G401 (cell line): ENCODE measurements at regions not wholly inside any gene's neighbourhood (a gene's known extent, or its start where the extent isn't known, plus 50 kb on each side); places are given as distances from the start of the nearest gene placed in this dataset.

ENCODE experiments used
- DNase-seq: peaks from one replicate; pipeline ENCODE4 v3.0.0-alpha.2; 2015; ENCODE audit warnings: low spot score
- in situ Hi-C: cut with HindIII; loops from 2 replicates; pipeline ENCODE4 v1.10.0; 2016; ENCODE audit warnings: low sequenced_read_pairs, mixed read lengths

DNA sequence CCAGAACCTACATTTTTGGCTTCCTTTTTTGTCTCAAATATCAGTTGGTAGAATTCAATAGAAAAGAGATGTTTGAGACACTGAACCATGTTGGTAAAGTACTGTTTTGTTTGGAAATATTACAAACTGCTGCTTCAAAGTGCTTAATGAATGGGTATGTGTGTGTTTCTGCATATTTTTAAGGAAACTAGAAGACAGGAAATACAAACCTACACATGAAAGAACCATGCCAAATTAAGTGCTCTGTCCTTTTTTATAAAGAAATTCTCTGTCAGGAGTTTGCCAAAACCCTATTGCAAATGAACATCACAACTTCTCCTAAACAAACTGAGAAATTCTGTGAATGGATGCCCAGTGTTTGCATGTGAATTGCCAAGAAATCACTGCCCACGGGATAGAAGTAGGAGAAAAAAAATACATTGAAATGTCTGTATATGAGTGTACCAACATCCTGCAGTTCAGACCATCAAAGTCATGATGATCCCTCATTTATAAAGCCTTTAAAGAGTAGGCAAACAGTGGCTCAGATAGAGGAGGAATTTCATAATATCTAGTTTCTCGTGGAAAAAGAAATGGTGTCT, 69.6 kb upstream of the RND3 start:
- in situ Hi-C loops, result no loop called here
- no peak for DNase-seq

DNA sequence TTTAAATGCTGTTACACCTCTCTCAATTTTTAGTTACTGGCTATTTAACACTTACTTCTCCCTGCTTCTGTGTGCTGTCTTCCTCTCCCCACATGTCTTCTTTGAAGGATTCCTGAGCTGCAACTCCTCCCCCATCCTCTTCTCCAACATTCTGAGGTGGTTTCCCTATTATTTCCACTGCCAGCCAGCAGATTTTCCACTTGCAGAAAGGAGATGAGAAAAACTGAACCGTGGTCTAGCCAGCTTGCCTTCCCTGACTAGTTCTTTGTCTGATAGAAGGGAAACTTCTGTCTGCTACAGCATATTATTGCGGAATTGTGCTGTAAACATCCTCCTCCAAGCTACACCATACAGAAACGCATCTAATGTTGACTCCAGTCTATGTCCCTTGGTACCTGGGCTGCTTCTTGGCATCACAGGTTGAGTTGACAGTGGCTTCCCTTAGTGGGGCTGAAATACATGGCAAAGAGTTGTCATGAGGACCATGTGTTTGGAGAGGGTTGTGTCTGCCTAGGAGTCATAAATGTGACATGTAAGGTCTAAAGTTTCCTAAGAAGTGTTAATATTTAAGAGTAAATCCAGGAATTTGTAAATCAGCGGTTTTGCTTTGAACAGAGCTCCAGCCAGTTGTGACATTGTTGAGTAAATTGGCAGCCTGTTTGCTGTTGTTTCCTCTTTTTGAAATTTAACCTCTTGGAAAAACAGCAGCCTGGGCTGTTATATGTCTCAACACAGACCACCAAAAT, 68.3 kb upstream of the RND3 start:
- no peak for DNase-seq
- in situ Hi-C loops, result no loop called here

DNA sequence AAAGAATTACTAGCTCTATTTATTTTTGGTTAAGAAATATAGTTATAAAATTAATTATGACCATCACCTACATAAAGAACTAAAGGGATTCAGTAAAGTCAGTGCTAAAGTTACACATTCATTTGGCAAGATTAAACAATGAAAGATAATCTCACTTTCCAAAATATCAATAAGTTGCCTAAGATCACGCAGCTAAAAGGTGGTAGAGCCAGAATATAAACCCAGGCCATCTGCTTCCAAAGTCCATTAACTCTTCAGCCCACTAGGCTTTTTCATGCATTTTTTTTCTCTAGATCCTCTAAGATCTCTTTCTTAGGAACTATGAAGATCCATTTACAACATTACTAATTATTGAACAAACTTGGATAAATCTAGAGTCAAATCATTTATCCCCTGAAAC, 66.6 kb upstream of the RND3 start:
- in situ Hi-C loops, result no loop called here
- no peak for DNase-seq

DNA sequence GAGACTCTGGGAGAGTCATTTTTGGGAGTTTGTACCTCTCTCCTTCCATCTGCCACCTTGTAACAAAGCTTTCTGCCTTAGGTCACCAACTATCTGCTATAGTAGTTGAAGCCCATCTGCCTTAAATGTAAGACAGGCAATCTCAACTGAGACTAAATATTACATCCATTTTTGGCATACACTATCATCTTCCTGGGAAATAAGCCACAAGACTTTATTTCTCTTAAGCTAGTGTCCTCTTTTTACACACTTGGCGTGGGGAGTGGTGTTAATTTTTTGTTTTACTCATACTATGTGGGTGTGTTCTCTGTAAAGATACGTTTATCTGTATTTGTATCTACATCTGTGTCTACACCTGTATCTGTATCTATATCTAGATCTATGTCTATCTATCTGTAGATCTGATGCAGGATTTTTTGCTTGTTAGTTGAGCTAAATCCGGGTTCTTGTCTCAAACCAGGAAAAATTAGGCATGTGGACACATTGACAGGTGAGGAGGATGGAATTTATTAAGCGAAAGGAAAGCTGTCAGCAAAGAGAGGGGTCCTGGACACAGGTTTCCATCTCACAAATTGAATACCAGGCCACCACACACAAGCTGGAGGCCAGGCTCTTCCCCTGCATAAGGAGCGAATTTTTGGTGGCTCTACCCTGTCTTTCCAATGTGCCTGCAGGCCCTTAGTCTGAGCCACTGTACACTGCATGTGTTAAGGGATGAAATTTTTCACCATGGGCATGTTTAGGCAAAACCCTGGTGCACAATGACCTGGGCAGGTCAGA, 64.8 kb upstream of the RND3 start:
- in situ Hi-C loops, result no loop called here
- DNase-seq, result no peak

DNA sequence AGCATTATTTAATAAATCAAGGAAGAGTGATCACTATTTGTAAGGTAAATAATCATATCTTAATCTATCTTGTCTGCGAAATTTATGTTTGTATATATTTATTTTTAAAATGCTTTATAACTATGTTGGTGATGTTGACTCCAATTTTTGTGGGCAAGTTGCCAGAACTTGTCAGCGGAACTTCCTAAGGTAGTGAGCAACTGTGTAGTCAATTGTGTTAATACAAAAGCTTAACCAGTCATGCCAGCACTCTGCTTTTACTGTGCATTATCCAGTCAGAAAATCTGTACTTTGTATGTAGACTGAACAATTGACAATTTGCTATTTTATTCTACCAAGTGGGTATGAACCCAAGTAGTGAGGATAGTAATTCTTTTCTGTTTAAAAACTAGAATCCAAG, 61.9 kb upstream of the RND3 start:
- no peak for DNase-seq
- in situ Hi-C loops, result no loop called here

DNA sequence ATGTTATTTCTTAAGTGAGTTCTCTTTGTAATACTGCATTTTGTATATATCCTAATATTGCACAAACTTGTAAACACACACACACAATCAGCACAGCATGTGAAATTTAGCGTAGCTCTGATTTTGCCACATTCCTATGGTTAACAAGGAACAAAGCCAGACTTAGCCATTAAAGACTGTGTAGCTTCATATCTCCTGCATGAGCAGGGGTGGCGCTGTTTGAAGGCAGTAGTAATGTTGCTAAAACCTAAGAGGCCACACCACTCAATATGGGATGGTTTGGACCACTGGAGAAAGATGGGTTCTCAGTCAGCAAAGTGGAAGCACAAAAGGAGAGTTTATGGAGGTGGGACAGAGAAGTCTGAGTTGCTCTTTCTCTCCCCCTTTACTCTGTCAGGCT, 61.1 kb upstream of the RND3 start:
- in situ Hi-C loops, result no loop called here
- peak; percentile 7 for DNase-seq

DNA sequence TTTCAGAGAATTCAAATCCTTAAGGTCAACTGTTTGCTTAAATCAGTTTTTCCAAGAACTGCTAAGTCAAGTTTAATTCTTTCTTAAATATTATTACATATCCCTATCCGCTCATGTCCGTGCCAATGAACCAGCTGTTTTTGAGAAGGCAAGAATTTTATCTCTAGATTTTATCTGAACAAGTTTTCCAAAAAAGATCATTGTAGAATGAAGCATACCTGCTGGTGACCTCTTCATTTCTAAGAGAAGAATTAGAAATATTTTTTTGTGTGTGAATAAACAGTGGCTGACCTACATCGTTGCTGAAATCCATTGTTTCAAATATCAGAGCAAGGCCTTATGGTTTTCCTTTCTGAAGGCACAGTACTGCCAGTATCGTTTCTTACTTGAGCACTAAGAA, 58.4 kb upstream of the RND3 start:
- DNase-seq, result no peak
- in situ Hi-C loops, result no loop called here

DNA sequence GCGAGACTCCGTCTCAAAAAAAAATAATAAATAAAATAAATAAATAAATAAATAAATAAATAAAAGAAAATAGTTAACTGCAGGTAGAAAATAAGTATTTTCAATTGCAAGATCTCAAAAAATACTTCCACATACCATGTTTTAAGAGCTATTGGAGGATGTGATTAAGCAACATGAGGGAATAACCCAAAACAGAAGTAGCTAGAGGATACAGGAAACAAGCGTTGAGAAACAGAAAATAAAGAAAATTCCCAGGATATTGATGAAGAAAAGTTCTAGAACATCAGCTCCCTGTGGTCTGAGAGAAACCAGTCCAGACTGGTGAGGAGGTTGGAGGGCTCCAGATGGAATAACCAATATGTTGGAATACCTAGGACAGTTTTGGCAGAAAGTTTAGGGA, 57.3 kb upstream of the RND3 start:
- in situ Hi-C loops, result no loop called here
- DNase-seq, result no peak

DNA sequence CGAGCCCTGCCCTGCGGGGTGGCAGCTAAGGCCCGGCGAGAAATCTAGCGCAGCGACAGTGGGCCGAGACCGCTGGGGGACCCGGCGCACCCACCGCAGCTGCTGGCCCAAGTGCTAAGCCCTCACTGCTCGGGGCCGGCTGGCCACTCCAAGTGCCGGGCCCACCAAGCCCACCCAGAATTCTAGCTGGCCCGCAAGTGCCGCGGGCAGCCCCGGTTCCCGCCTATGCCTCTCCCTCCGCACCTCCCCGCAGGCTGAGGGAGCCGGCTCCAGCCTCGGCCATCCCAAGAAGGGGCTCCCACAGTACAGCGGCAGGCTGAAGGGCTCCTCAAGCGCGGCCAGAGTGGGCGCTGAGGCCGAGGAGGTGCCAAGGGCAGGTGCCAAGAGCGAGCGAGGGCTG, 55.2 kb upstream of the RND3 start:
- in situ Hi-C loops, result no loop called here
- DNase-seq, result no peak

DNA sequence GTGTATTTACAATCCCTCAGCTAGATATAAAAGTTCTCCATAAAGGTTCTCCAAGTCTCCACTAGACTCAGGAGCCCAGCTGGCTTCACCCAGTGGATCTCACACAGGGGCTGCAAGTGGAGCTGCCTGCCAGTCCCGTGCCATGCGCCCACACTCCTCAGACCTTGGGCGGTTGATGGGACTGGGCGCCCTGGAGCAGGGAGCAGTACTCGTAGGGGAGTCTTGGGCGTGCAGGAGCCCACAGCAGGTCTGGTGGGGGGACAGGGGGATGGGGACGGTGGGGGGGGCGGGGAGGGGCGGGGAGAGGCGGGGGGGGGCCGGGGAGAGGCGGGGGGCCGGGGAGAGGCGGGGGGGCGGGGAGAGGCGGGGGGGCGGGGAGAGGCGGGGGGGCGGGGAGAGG, 54.7 kb upstream of the RND3 start:
- no peak for DNase-seq
- in situ Hi-C loops, result no loop called here

DNA sequence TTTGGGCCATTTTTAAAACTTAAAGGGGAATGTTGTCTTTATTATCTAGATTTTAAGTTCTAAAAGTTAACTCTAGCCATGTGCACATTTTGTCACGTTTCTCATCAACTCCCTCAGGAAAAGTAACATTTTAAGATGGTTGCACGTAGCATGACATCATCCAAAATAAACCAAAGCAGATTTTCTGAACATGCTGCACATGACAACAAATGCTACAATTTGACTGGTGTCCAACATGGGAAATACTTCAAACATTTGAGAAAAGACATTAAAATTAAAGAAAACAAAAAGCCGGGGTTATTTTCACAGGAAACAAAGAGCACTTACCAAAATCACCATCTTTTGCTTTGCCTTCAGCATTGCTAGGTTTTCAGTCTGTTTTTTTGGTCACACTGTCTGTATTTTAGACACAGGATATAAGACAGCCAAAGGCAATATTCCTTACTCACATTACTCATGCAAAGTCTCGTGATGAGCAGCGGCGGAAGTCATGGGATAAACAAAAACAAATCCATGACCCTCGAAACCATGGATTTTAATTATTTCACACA, 51.3 kb upstream of the RND3 start:
- DNase-seq, result no peak
- in situ Hi-C loops, result no loop called here
